ENCODE measurements at regions not wholly inside any gene's neighbourhood (a gene's known extent, or its start where the extent isn't known, plus 50 kb on each side); places are given as distances from the start of the nearest gene placed in this dataset.

DNA sequence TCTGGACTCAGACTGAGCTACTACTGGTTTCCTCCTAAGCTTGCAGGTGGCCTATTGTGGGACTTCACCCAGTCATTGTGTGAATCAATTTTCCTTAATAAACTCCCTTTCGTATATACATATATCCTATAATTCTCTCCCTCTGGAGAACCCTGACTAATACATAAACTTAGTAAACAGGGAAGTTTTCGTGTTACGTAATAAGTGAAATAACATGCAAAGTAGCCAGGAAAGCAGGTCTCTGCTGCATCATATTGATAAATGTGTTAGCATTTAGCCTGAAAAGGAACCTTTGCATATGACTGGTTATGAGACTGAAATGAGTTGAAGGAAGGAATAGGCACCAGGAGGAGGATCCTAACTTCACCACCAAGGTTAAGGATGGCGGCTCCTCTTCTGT is 527.2 kb upstream of the FAM98A start:
- TF ChIP-seq TAF1 (IDR thresholded peaks at IDR 0.05; ENCODE audit: borderline replicate concordance, low read depth, low read length) (no peak), POLR2A (IDR thresholded peaks at IDR 0.05; ENCODE audit: low read depth, low read length) (no peak), POLR2AphosphoS5 (IDR thresholded peaks at IDR 0.05; ENCODE audit: low read depth, low read length) (no peak)
- no peak for FAIRE-seq
- DNase-seq (ENCODE audit: insufficient read length): no peak

DNA sequence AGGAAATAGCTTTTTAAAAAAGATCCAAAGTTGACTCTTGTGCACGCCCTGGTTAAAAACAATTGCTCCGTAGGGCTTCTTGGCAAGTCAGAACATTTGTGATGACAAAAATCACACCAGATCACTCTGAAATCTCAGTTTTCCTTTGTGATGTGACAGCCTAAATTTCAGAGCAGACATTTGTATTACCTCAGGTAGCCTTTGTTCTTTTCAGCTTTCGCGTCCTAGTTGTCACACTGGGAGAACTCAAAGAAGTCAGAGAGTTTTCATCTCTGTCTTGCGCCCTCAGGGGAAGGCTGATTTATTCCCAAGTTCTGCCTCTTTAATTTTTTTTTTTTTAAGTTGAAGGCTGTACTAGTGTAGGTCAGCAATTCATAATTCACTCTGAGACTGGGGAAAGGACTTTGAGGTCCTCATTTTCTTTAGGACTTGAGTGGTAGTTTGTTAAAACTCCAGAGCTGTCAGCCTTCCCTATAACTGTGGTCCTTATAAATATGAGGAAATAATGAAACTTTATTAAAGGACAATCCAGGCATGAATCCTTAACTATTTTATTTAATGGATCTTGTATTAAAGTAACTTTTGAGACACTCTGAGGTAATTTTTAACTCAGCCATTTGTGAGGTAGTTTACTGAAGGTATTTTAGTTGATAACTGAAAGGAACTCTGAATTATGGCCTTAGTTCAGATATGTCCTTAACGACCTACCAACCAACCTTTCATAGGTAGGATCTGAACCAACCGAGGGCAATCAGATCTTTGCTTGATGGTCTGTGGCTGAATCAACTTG is 525.1 kb upstream of the FAM98A start:
- DNase-seq (ENCODE audit: insufficient read length) (no peak), FAIRE-seq (no peak)
- TF ChIP-seq POLR2AphosphoS5 (IDR thresholded peaks at IDR 0.05; ENCODE audit: low read depth, low read length) (no peak), TAF1 (IDR thresholded peaks at IDR 0.05; ENCODE audit: borderline replicate concordance, low read depth, low read length) (no peak), POLR2A (IDR thresholded peaks at IDR 0.05; ENCODE audit: low read depth, low read length) (no peak)

DNA sequence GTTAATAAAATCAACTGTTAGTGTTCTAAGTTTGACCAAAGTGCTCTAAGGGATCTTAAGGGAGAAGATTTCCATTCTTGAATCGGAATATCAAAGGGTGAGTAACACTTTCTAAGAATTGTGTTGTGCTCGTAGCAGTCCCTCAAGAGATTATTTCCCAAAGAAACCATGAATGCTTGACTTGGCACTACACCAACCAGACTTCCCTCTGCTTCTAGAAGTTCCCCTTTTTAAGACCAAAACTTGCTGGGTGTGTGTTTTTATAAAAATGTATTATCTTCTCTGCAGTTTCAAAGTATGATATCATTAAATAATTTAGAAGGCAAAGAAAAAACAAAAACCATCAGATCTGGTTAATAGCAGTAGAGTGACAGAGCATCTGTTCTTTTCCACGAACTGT is 522.0 kb upstream of the FAM98A start:
- no peak for DNase-seq (ENCODE audit: insufficient read length)
- FAIRE-seq: no peak
- TF ChIP-seq POLR2AphosphoS5 (IDR thresholded peaks at IDR 0.05; ENCODE audit: low read depth, low read length) (no peak), TAF1 (IDR thresholded peaks at IDR 0.05; ENCODE audit: borderline replicate concordance, low read depth, low read length) (no peak), POLR2A (IDR thresholded peaks at IDR 0.05; ENCODE audit: low read depth, low read length) (no peak)

DNA sequence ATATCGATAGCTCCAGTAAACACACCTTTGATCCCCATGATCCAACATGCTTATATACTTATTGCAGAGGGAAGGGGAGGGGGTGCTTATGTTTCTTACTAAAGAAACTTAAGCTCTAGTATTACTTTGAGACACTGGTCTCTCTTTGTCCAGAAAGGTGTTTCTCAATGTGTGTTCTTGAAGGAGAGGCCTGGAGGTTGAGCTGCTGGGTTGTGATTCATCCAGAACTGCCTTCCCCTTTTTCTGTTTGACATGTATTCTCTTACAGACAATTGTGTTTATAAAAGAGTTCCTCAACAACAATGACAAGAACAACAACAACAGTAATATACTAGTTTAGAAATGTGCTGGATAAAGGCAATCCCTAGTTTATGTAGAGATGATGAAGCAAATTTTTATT is 516.0 kb upstream of the FAM98A start:
- FAIRE-seq: no peak
- DNase-seq (ENCODE audit: insufficient read length): no peak
- TF ChIP-seq POLR2A (IDR thresholded peaks at IDR 0.05; ENCODE audit: low read depth, low read length): no peak
- TF ChIP-seq POLR2AphosphoS5 (IDR thresholded peaks at IDR 0.05; ENCODE audit: low read depth, low read length): no peak

DNA sequence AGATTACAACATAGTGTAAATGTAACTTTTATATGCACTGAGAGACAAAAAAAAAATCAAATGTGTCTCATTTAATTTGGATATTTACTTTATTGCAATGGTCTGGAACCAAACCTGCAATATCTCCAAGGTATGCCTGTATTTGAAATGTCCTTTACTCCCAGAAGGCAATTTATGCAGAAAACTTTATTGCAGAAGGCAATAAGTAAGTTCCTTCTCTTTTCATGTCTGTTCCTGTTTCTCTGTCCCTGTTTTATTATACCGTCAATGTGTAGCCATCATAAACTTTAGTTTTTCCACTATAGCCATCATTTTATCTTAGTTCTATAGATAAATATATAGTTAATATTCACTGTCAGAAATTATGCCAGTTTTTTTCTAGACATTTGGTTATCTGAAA is 513.1 kb upstream of the FAM98A start:
- TF ChIP-seq POLR2A (IDR thresholded peaks at IDR 0.05; ENCODE audit: low read depth, low read length): no peak
- TF ChIP-seq TAF1 (IDR thresholded peaks at IDR 0.05; ENCODE audit: borderline replicate concordance, low read depth, low read length): no peak
- no peak for TF ChIP-seq POLR2AphosphoS5 (IDR thresholded peaks at IDR 0.05; ENCODE audit: low read depth, low read length)
- DNase-seq (ENCODE audit: insufficient read length) (no peak), FAIRE-seq (no peak)

DNA sequence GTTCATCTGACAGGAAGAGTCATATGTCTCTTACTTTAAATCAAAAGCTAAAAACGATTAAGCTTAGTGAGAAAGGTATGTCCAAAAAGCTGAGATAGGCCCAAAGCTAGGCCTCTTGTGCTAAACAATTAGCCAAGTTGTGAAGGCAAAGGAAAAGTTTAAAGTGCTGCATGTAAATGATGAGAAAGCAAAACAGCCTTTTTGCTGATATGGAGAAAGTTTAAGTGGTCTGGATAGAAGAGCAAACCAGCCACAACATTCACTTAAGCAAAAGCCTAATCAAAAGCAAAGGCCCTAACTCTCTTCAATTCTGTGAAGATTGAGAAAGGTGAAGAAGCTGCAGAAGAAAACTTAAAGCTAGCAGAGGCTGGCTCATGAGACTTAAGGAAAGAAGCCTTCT is 511.3 kb upstream of the FAM98A start:
- FAIRE-seq (no peak), DNase-seq (ENCODE audit: insufficient read length) (no peak)
- TF ChIP-seq TAF1 (IDR thresholded peaks at IDR 0.05; ENCODE audit: borderline replicate concordance, low read depth, low read length) (no peak), POLR2A (IDR thresholded peaks at IDR 0.05; ENCODE audit: low read depth, low read length) (no peak), POLR2AphosphoS5 (IDR thresholded peaks at IDR 0.05; ENCODE audit: low read depth, low read length) (no peak)

DNA sequence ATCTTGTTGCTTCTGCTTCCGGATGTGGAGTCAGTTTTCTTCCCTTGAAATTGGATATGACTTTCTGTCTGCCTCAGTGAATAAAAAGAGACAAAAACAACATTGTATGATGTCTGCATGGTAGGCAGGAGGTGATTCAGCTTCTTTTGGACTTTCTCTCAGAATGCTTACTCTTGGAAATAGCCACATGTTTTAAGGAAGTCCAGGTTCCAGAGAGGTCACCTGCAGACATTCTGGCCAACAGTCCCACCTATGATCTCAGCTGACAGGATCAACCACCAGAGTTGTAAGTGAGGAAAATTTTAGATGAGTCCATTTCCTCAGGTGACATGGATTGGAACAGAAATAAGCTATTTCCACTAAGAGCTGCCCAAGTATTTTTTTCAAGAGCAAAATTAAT is 508.7 kb upstream of the FAM98A start:
- DNase-seq (ENCODE audit: insufficient read length) (no peak), FAIRE-seq (no peak)
- TF ChIP-seq POLR2AphosphoS5 (IDR thresholded peaks at IDR 0.05; ENCODE audit: low read depth, low read length) (no peak), POLR2A (IDR thresholded peaks at IDR 0.05; ENCODE audit: low read depth, low read length) (no peak), TAF1 (IDR thresholded peaks at IDR 0.05; ENCODE audit: borderline replicate concordance, low read depth, low read length) (no peak)

DNA sequence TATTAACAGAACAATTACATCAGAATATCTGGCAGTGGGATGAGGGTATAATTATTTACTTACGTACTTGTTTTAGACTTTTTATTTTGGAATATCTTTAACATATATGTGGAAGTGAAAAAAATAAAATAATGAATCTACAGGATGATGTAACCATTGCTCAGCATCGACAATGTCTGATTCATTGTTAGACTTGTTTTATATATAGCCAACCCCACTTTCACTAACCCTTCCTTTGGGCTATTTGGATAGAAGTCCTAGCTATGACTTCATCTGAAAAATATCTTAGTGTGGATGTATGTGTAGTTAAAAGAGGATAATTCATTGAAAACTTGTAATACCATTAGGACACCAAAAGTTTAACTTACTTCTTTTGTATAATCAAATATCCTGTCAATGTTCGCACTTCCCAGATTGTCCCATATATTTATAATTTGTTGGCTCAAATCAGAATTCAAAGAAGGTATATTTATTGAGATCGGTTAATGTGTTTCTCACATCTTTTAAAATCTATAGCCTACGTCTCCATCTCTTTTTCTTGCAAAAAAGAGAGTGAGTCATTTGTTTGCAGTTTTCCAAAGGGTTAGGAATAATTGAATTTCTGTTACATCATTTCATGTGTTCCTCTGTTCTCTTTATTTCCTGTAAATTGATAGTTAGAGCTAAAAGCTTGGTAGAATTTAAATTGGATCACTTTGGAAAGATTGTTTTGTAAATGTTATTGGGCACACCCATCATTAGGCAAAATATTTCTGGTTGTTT is 506.1 kb upstream of the FAM98A start:
- FAIRE-seq: no peak

DNA sequence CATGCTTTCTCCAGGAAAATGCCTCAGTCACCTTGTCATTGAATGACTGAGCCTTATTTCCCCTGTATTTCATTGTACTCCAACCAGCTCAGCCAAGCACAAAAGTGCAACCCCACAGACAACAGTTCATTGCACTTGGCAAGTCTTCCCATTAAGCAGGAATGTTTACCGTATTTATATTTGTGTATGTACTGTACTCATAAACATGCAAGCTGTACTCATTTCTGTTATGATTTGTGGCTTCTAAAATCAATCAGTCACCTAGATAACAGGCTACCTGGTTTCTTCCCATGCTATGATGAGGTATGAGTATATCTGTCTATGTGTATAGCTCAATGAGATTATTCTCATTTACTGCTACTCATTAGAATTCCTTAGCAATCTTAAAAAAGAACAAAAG is 505.5 kb upstream of the FAM98A start:
- TF ChIP-seq POLR2A (IDR thresholded peaks at IDR 0.05; ENCODE audit: low read depth, low read length) (no peak), TAF1 (IDR thresholded peaks at IDR 0.05; ENCODE audit: borderline replicate concordance, low read depth, low read length) (no peak), POLR2AphosphoS5 (IDR thresholded peaks at IDR 0.05; ENCODE audit: low read depth, low read length) (no peak)
- DNase-seq (ENCODE audit: insufficient read length) (no peak), FAIRE-seq (no peak)

More for the DNA sequence above, 506.1 kb upstream of the FAM98A start:
- TF ChIP-seq TAF1 (IDR thresholded peaks at IDR 0.05; ENCODE audit: borderline replicate concordance, low read depth, low read length) (no peak), POLR2A (IDR thresholded peaks at IDR 0.05; ENCODE audit: low read depth, low read length) (no peak), POLR2AphosphoS5 (IDR thresholded peaks at IDR 0.05; ENCODE audit: low read depth, low read length) (no peak)
- DNase-seq (ENCODE audit: insufficient read length): no peak

DNA sequence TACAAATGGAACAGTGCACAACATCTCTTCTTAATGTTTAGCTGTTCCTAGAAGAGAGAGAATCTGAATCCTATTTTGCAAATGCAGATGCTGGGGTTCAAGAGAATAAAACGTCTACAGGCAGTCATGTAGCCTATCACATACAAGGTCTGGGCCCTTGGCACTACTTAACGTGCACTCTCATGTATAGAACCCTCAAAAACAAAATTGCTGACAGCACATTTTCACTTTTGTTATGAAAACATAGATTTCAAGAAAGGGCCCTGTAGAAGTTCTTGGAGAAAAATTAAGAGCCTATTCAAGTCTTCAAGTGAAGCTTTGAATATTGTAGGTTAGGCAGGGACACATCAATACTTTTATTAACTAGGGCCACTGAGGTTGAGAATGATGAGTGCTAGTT is 504.3 kb upstream of the FAM98A start:
- TF ChIP-seq POLR2AphosphoS5 (IDR thresholded peaks at IDR 0.05; ENCODE audit: low read depth, low read length) (no peak), TAF1 (IDR thresholded peaks at IDR 0.05; ENCODE audit: borderline replicate concordance, low read depth, low read length) (no peak), POLR2A (IDR thresholded peaks at IDR 0.05; ENCODE audit: low read depth, low read length) (no peak)
- no peak for FAIRE-seq
- no peak for DNase-seq (ENCODE audit: insufficient read length)

DNA sequence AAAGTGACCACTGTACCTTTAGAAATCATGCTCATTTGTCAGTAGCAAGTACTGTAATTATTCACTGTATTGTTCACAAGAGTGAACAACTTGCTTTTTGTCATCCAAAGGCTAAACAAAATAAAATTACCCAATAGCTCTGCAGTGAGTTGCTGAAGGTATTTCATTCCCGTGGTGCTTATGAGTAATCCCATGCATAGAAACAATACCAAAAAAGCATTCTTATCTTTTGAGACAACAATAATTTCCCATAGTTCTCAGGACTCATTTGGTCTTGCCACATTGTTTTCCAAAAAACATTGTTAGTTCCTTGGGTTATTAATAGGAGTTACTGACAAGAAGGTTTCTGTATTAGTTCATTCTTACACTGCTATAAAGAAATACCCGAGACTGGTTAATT is 503.2 kb upstream of the FAM98A start:
- FAIRE-seq: no peak
- TF ChIP-seq POLR2A (IDR thresholded peaks at IDR 0.05; ENCODE audit: low read depth, low read length) (no peak), TAF1 (IDR thresholded peaks at IDR 0.05; ENCODE audit: borderline replicate concordance, low read depth, low read length) (no peak), POLR2AphosphoS5 (IDR thresholded peaks at IDR 0.05; ENCODE audit: low read depth, low read length) (no peak)
- no peak for DNase-seq (ENCODE audit: insufficient read length)

DNA sequence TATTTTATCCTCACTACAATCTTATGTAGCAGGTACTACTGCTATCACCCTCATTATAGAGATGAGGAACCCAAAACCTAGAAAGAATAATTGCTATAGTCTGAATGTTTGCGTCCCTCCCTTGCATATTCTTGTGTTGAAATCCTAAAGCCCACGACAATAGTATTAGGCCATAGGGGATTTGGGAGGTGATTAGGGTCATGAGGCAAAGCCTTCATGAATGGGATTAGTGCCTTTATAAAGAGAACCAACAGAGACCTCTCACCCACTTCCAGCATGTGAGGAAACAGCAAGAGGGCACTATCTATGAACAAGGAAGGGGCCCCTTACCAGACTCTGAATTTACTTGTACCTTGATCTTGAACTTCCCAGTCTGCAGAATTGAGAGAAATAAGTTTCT is 500.3 kb upstream of the FAM98A start:
- no peak for FAIRE-seq
- no peak for DNase-seq (ENCODE audit: insufficient read length)
- TF ChIP-seq POLR2A (IDR thresholded peaks at IDR 0.05; ENCODE audit: low read depth, low read length) (no peak), POLR2AphosphoS5 (IDR thresholded peaks at IDR 0.05; ENCODE audit: low read depth, low read length) (no peak), TAF1 (IDR thresholded peaks at IDR 0.05; ENCODE audit: borderline replicate concordance, low read depth, low read length) (no peak)
